OCI-LY7 (cell line): ENCODE measurements at regions not wholly inside any gene's neighbourhood (a gene's known extent, or its start where the extent isn't known, plus 50 kb on each side); places are given as distances from the start of the nearest gene placed in this dataset.

Source experiments
- BruUV-seq: library from RNA; stranded (reverse); fragments of 400-500 nt; replicated peaks from 2 replicates; lab custom pipeline; 2021; lab: Mats Ljungman, UMichigan
- CTCF ChIA-PET: fragments of 300-600 bp; sonication (Branson Sonifier 250); formaldehyde crosslinking; loops from one replicate; lab custom pipeline; 2022; ENCODE audit warnings: antibody characterized with exemption; ENCODE audit not compliant: unreplicated experiment; lab: Charles Lee
- POLR2A ChIA-PET: fragments of 300-600 bp; sonication (Branson Sonifier 250); formaldehyde crosslinking; loops from one replicate; lab custom pipeline; 2022; ENCODE audit warnings: antibody characterized with exemption; lab: Charles Lee
- DNase-seq: peaks from one replicate; pipeline ENCODE4 v3.0.0-alpha.2; 2015; ENCODE audit warnings: low spot score
- H2AFZ ChIP-seq: fragments of 200-600 bp; sonication (generic), shearing (Covaris generic); 2 replicates; pipeline ENCODE4 v1.6.1; 2014; ENCODE audit warnings: mild to moderate bottlenecking, antibody characterized with exemption, low read length, moderate library complexity
- H3K27ac ChIP-seq: fragments of 200-600 bp; sonication (generic); 2 replicates; pipeline ENCODE4 v1.5.1; 2014; ENCODE audit warnings: mixed run types, low read depth, mild to moderate bottlenecking, moderate library complexity, low read length, inconsistent platforms; ENCODE audit not compliant: poor library complexity, severe bottlenecking
- H3K36me3 ChIP-seq: fragments of 200-600 bp; sonication (generic); 2 replicates; pipeline ENCODE4 v1.6.1; 2014; ENCODE audit warnings: mild to moderate bottlenecking, antibody characterized with exemption, low read length, moderate library complexity, mixed read lengths; ENCODE audit not compliant: insufficient read depth
- H3K4me1 ChIP-seq: fragments of 200-600 bp; sonication (generic); 2 replicates; pipeline ENCODE4 v1.5.1; 2014; ENCODE audit warnings: mild to moderate bottlenecking, low read length; ENCODE audit not compliant: insufficient read depth, poor library complexity, severe bottlenecking
- H3K4me2 ChIP-seq: fragments of 200-600 bp; sonication (generic); 2 replicates; pipeline ENCODE4 v1.6.1; 2014; ENCODE audit warnings: mild to moderate bottlenecking, low read length
- H3K4me3 ChIP-seq: fragments of 200-600 bp; sonication (generic); 2 replicates; pipeline ENCODE4 v1.5.1; 2014; ENCODE audit warnings: mild to moderate bottlenecking, low read depth, low read length; ENCODE audit not compliant: poor library complexity, severe bottlenecking
- H3K79me2 ChIP-seq: fragments of 200-600 bp; sonication (generic); 2 replicates; pipeline ENCODE4 v1.6.1; 2016; ENCODE audit warnings: low read depth, mild to moderate bottlenecking, low read length, moderate library complexity, mixed read lengths; ENCODE audit not compliant: insufficient read depth
- H3K9me2 ChIP-seq: fragments of 200-600 bp; sonication (generic); 2 replicates; pipeline ENCODE4 v1.6.1; 2016; ENCODE audit warnings: mild to moderate bottlenecking, low read length, mixed read lengths; ENCODE audit not compliant: insufficient read depth
- H3K9me3 ChIP-seq: fragments of 200-600 bp; sonication (generic); 2 replicates; pipeline ENCODE4 v1.6.1; 2014; ENCODE audit warnings: mild to moderate bottlenecking, mixed run types, low read length, mixed read lengths
- H4K20me1 ChIP-seq: fragments of 200-600 bp; sonication (generic); 2 replicates; pipeline ENCODE4 v1.6.1; 2014; ENCODE audit warnings: mild to moderate bottlenecking, antibody characterized with exemption, low read length, moderate library complexity, mixed read lengths; ENCODE audit not compliant: insufficient read depth
- EZH2phosphoT487 ChIP-seq: fragments of 200-600 bp; sonication (generic); IDR thresholded peaks from 2 replicates; pipeline ENCODE4 v1.6.1; 2018; ENCODE audit warnings: low read depth, borderline replicate concordance, mild to moderate bottlenecking, mixed run types, antibody characterized with exemption, low read length, moderate library complexity, mixed read lengths
- intact Hi-C: fragments of 100-400 bp; cut with micrococcal nuclease; formaldehyde crosslinking; loops from one replicate; pipeline ENCODE4 v1.10.0; 2022; ENCODE audit not compliant: unreplicated experiment
- TF ChIP-seq, protein P1 (sequence below): fragments of 200-600 bp; sonication (generic); conservative IDR thresholded peaks from 2 replicates; pipeline ENCODE4 v1.5.1; 2014; ENCODE audit warnings: mild to moderate bottlenecking, antibody characterized with exemption, low read length, moderate library complexity, mixed read lengths

DNA sequence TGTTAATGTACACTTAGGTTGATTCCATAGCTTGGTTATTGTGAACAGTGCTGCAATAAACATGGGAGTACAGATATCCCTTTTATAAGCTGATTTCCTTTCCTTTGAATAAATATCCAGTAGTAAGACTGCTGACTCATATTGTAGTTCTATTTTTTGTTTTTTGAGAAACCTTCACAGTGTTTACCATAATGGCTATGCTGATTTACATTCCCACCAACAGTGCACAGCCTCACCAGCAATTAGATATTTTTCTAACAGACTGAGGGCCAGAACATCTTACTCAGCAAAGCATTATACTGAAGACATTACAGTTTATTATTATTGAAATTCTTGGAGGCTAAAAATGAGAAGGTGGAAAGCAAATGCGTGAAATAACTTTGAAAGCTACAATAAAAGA lies 187.3 kb upstream of the HEY2 start:
- POLR2A ChIA-PET = no interaction called here
- DNase-seq = no peak

DNA sequence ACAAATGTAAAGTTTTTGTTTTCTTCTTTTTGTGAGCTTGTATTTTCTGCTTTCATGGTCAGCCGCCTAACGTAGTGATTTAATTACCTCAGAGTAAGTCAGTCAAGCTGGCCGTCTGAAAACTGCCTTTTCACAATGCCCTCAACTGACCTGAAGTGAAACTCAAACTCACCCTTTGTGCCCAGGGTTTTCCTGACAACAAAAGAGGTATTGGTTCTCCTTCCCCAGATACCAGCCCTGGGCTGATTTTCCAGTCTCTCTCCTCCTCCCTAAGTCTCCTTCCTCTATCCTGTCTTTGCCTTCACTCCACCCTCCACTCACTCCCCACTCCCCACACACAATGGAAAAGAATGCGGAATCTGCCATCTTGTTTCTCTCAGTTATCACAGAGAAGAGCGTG lies 184.5 kb upstream of the HEY2 start:
- H4K20me1 ChIP-seq = no peaks in the 10 kb centered on the region
- no peaks in the 10 kb centered on the region for H3K9me3 ChIP-seq
- H3K27ac ChIP-seq = no peak overlapping the region
- no peak for DNase-seq
- H3K4me2 ChIP-seq = no peak overlapping the region
- H3K9me2 ChIP-seq = no peaks in the 10 kb centered on the region
- no peak overlapping the region for H2AFZ ChIP-seq
- no peaks in the 10 kb centered on the region for H3K36me3 ChIP-seq
- TF ChIP-seq, protein P1, sequence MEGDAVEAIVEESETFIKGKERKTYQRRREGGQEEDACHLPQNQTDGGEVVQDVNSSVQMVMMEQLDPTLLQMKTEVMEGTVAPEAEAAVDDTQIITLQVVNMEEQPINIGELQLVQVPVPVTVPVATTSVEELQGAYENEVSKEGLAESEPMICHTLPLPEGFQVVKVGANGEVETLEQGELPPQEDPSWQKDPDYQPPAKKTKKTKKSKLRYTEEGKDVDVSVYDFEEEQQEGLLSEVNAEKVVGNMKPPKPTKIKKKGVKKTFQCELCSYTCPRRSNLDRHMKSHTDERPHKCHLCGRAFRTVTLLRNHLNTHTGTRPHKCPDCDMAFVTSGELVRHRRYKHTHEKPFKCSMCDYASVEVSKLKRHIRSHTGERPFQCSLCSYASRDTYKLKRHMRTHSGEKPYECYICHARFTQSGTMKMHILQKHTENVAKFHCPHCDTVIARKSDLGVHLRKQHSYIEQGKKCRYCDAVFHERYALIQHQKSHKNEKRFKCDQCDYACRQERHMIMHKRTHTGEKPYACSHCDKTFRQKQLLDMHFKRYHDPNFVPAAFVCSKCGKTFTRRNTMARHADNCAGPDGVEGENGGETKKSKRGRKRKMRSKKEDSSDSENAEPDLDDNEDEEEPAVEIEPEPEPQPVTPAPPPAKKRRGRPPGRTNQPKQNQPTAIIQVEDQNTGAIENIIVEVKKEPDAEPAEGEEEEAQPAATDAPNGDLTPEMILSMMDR = no peak
- no peak for TF ChIP-seq EZH2phosphoT487
- BruUV-seq = no TSS peak
- no peaks in the 10 kb centered on the region for H3K79me2 ChIP-seq
- no peak overlapping the region for H3K4me3 ChIP-seq
- intact Hi-C loops = no loop called here
- POLR2A ChIA-PET = no interaction called here
- no peaks in the 10 kb centered on the region for H3K4me1 ChIP-seq
- CTCF ChIA-PET = no interaction called here

More for the DNA sequence above, 187.3 kb upstream of the HEY2 start:
- Histone ChIP-seq H3K79me2 (no peaks in the 10 kb centered on the region), H3K4me1 (no peaks in the 10 kb centered on the region), H3K27ac (no peak overlapping the region), H3K9me2 (no peaks in the 10 kb centered on the region), H2AFZ (no peak overlapping the region), H3K36me3 (no peaks in the 10 kb centered on the region), H3K9me3 (no peaks in the 10 kb centered on the region), H3K4me2 (no peak overlapping the region), H4K20me1 (no peaks in the 10 kb centered on the region), H3K4me3 (no peak overlapping the region)
- TF ChIP-seq, protein P1 = no peak
- TF ChIP-seq EZH2phosphoT487 = no peak
- BruUV-seq = no TSS peak
- intact Hi-C loops = no loop called here
- CTCF ChIA-PET = no interaction called here

DNA sequence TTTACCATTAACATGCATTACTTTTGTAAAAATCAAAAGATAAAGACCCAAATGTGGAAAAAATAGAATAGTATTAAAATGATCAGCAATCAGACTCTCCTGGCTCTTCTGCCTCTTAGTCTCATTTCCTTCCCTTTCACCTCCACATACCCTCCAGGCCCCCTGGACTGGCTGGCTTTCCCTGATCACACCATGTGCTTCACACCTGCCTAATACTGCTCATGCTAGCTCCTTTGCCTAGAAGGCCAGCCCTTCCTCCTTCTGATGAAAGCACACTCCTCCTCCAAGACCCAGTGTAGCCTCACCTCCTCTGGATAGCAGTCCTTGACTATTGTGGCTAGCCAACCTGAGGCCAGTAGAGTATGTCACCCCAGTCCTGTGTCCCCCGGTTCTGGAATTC lies 182.0 kb upstream of the HEY2 start:
- intact Hi-C loops = no loop called here
- Histone ChIP-seq H3K36me3 (no peaks in the 10 kb centered on the region), H2AFZ (no peak overlapping the region), H3K9me3 (no peaks in the 10 kb centered on the region), H3K4me3 (no peak overlapping the region), H4K20me1 (no peaks in the 10 kb centered on the region), H3K27ac (no peak overlapping the region), H3K9me2 (no peaks in the 10 kb centered on the region), H3K79me2 (no peaks in the 10 kb centered on the region), H3K4me1 (no peaks in the 10 kb centered on the region), H3K4me2 (no peak overlapping the region)
- no TSS peak for BruUV-seq
- TF ChIP-seq, protein P1 = no peak
- TF ChIP-seq EZH2phosphoT487 = no peak
- POLR2A ChIA-PET = interaction anchor here (0.7 kb wide), 1 partner anchor 11 kb away, joined by 3 read pairs; no protein-coding TSS in a partner anchor
- CTCF ChIA-PET = no interaction called here
- no peak for DNase-seq
